GM23338 (cell line): ENCODE measurements at regions not wholly inside any gene's neighbourhood (a gene's known extent, or its start where the extent isn't known, plus 50 kb on each side); places are given as distances from the start of the nearest gene placed in this dataset.

Experiments used
- ATAC-seq: fragments of 200-7000 bp; cut with Tn5 transposase; 3 replicates; pipeline ENCODE4 v1.9.1; 2020
- DNase-seq: peaks from one replicate; pipeline ENCODE4 v3.0.0-alpha.2; 2015; ENCODE audit warnings: low spot score
- H2AFZ ChIP-seq: fragments of 200-600 bp; sonication (generic); 2 replicates; pipeline ENCODE4 v1.8.0; 2016; ENCODE audit warnings: antibody characterized with exemption, mild to moderate bottlenecking, moderate library complexity
- H3F3A ChIP-seq: fragments of 200-600 bp; sonication (generic); replicated peaks from 2 replicates; pipeline ENCODE4 v1.8.0; 2017; ENCODE audit warnings: antibody characterized with exemption, mixed run types, low read depth
- H3K27ac ChIP-seq: fragments of 200-600 bp; sonication (generic); 2 replicates; pipeline ENCODE4 v1.6.1; 2016; ENCODE audit warnings: low read depth
- H3K27me3 ChIP-seq: fragments of 200-600 bp; sonication (generic); 2 replicates; pipeline ENCODE4 v1.8.0; 2016; ENCODE audit warnings: mild to moderate bottlenecking, mixed run types, moderate library complexity; ENCODE audit not compliant: insufficient read depth
- H3K36me3 ChIP-seq: fragments of 200-600 bp; sonication (generic); 2 replicates; pipeline ENCODE4 v1.8.0; 2016; ENCODE audit warnings: mild to moderate bottlenecking; ENCODE audit not compliant: insufficient read depth
- H3K4me1 ChIP-seq: fragments of 200-600 bp; sonication (generic); 2 replicates; pipeline ENCODE4 v1.8.0; 2016; ENCODE audit warnings: mild to moderate bottlenecking, moderate library complexity; ENCODE audit not compliant: insufficient read depth
- H3K4me2 ChIP-seq: fragments of 200-600 bp; sonication (generic); 2 replicates; pipeline ENCODE4 v1.7.1; 2017; ENCODE audit warnings: mixed run types
- H3K4me3 ChIP-seq: fragments of 200-600 bp; sonication (generic); 2 replicates; pipeline ENCODE4 v1.6.1; 2016; ENCODE audit warnings: mixed run types
- H3K79me2 ChIP-seq: fragments of 200-600 bp; sonication (generic); replicated peaks from 2 replicates; pipeline ENCODE4 v1.8.0; 2017; ENCODE audit warnings: mild to moderate bottlenecking; ENCODE audit not compliant: insufficient read depth
- H3K9me2 ChIP-seq: fragments of 200-600 bp; sonication (generic); 2 replicates; pipeline ENCODE4 v1.8.0; 2017; ENCODE audit not compliant: insufficient read depth
- H4K20me1 ChIP-seq: fragments of 200-600 bp; sonication (generic); replicated peaks from 2 replicates; pipeline ENCODE4 v1.8.0; 2017; ENCODE audit warnings: mild to moderate bottlenecking; ENCODE audit not compliant: insufficient read depth
- H3K27ac Mint-ChIP-seq: 2 replicates; pipeline ENCODE4 v1.8.0; 2020; ENCODE audit warnings: inconsistent platforms, mild to moderate bottlenecking, moderate library complexity, mixed read lengths
- H3K27me3 Mint-ChIP-seq: 3 replicates; pipeline ENCODE4 v1.8.0; 2022; ENCODE audit warnings: low read depth, mild to moderate bottlenecking, moderate library complexity, mixed read lengths, inconsistent platforms; ENCODE audit not compliant: insufficient read depth, poor library complexity
- H3K36me3 Mint-ChIP-seq: 3 replicates; pipeline ENCODE4 v1.8.0; 2021; ENCODE audit warnings: low read depth, mild to moderate bottlenecking, inconsistent platforms, moderate library complexity, mixed read lengths
- H3K4me1 Mint-ChIP-seq: 3 replicates; pipeline ENCODE4 v1.8.0; 2020; ENCODE audit warnings: mild to moderate bottlenecking, inconsistent platforms, mixed read lengths
- H3K4me3 Mint-ChIP-seq: 3 replicates; pipeline ENCODE4 v1.8.0; 2021; ENCODE audit warnings: moderate library complexity, mild to moderate bottlenecking, inconsistent platforms, mixed read lengths
- H3K9me3 Mint-ChIP-seq: 3 replicates; pipeline ENCODE4 v1.8.0; 2020; ENCODE audit warnings: moderate library complexity, mild to moderate bottlenecking, inconsistent platforms, mixed read lengths
- CTCF ChIP-seq, 2 experiments: fragments of 200-600 bp in 1 of 2; sonication (generic) in 1 of 2; conservative IDR thresholded peaks; 2 replicates each; pipeline versions ENCODE4 v1.5.1 to v1.6.1; 2016 to 2017; ENCODE audit warnings: antibody characterized with exemption in 2 of 2, low read depth in 2 of 2, mild to moderate bottlenecking in 2 of 2, moderate library complexity in 1 of 2
- EZH2phosphoT487 ChIP-seq: fragments of 200-600 bp; sonication (generic); IDR thresholded peaks from one replicate; pipeline ENCODE4 v1.8.1; 2018; ENCODE audit warnings: antibody characterized with exemption; ENCODE audit not compliant: unreplicated experiment
- JUNB ChIP-seq: IDR thresholded peaks from one replicate; pipeline ENCODE4 v1.6.1; 2016; ENCODE audit warnings: antibody characterized with exemption; ENCODE audit not compliant: unreplicated experiment
- POLR2AphosphoS5 ChIP-seq: IDR thresholded peaks from 2 replicates; pipeline ENCODE4 v1.6.1; 2016; ENCODE audit warnings: antibody characterized with exemption, low read depth
- REST ChIP-seq: IDR thresholded peaks from one replicate; pipeline ENCODE4 v1.6.1; 2018; ENCODE audit warnings: antibody characterized with exemption; ENCODE audit not compliant: unreplicated experiment
- STAT1 ChIP-seq: IDR thresholded peaks from one replicate; pipeline ENCODE4 v1.6.1; 2016; ENCODE audit warnings: antibody characterized with exemption; ENCODE audit not compliant: unreplicated experiment
- ZNF331 ChIP-seq: fragments of 250-450 bp; sonication (Bioruptor Pico); IDR thresholded peaks from 2 replicates; pipeline ENCODE4 v1.5.0; 2020; ENCODE audit warnings: low read depth, mild to moderate bottlenecking, moderate library complexity
- ZNF462 ChIP-seq: fragments of 250-450 bp; sonication (Bioruptor Pico); IDR thresholded peaks from 2 replicates; pipeline ENCODE4 v1.5.0; 2020; ENCODE audit warnings: mild to moderate bottlenecking, moderate library complexity

GRCh38 chr19:32253683-32254508, 91.5 kb upstream of the ZNF507 start (continued):
- TF ChIP-seq ZNF462 (CRISPR knock-in tag), result no peak
- TF ChIP-seq EZH2phosphoT487, result no peak

- Histone ChIP-seq H3K27ac (no peak overlapping the region), H3K4me3 (no peak overlapping the region), H3K4me1 (no peaks in the 10 kb centered on the region), H4K20me1 (no peaks in the 10 kb centered on the region), H3K9me2 (no peaks in the 10 kb centered on the region), H2AFZ (0 out of 2 replicates have a peak overlapping the region, but pooled peaks have one; percentile 18), H3K36me3 (no peaks in the 10 kb centered on the region), H3K27me3 (no peaks in the 10 kb centered on the region), H3K4me2 (no peak overlapping the region), H3K79me2 (no peaks in the 10 kb centered on the region), H3F3A (no peaks in the 10 kb centered on the region)
- Mint-ChIP-seq H3K9me3 (no peaks in the 10 kb centered on the region), H3K27me3 (peaks cover 19% of the 10 kb centered on the region), H3K36me3 (no peaks in the 10 kb centered on the region), H3K27ac (no peak overlapping the region), H3K4me3 (no peak overlapping the region), H3K4me1 (no peaks in the 10 kb centered on the region)
- no peak for ATAC-seq
- no peak for DNase-seq
- TF ChIP-seq CTCF (conservative IDR thresholded peaks at IDR 0.05; ENCODE audit: low read depth in 2 of 2), result no peak
- TF ChIP-seq STAT1, result no peak
- no peak for TF ChIP-seq REST
- TF ChIP-seq ZNF331 (CRISPR knock-in tag), result no peak
- TF ChIP-seq JUNB, result no peak
- TF ChIP-seq POLR2AphosphoS5, result no peak
- TF ChIP-seq EZH2phosphoT487, result no peak
These were observed 90.9 kb upstream of the ZNF507 start for GRCh38 chr19:32254509-32254890.
